GOT3 (cell line): ENCODE measurements at regions not wholly inside any gene's neighbourhood (a gene's known extent, or its start where the extent isn't known, plus 50 kb on each side); places are given as distances from the start of the nearest gene placed in this dataset.

Experiments used
- DNase-seq: peaks from one replicate; lab custom pipeline; 2025; ENCODE audit warnings: mixed read lengths; lab: John Stamatoyannopoulos, UW

- DNase-seq = no peak
Observed at GRCh38 chr6:44636561-44637248, 249.2 kb downstream of the CDC5L start.

DNA sequence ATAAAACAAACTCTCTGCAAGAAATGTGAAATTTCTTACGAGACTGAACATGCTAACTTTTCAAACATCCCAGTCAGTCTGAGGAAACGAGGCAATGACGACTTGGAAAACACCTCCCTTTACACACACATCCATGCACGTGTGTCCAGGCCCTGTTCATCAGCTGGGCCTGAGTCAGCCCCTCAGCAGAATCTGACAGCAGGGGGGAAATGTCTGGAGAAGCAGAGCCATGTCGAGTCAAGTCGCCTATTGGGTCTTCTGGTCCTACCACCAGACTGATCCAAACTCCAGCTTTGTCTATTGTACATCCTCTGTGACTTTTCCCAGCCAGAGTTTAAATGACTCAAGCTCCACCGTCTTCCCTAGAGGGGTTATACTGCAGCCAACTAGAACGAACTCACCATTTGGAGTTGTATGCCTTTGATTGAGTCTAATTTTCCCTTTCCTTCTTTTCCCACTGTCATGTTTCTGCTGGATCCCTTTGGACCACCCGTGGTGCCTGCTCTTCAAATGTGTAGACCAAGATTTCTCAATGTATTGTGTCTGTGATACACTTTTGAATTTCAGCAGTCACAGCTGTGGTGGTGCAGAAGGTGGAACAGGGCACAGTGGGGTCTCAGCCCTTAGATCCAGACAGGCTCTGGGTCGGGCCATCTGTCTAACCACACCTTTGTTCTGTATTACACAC is 254.0 kb downstream of the CDC5L start:
- no peak for DNase-seq

DNA sequence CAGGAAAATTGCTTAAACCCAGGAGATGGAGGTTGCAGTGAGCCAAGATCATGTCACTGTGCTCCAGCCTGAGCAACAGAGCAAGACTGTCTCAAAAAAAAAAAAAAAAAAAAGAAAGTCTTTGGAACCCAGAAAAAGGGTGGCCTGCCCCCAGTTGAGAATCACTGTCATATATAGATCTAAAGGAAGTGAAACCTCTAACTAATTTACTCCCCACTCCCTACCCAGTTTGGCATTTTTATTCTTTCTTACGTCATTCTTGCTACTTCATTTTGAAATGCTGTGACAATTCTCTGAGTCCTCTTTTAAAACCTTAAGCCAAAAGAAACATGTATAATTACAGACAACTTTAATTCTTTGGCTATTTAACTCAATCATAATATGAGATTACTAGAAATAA is 254.8 kb downstream of the CDC5L start:
- no peak for DNase-seq

DNA sequence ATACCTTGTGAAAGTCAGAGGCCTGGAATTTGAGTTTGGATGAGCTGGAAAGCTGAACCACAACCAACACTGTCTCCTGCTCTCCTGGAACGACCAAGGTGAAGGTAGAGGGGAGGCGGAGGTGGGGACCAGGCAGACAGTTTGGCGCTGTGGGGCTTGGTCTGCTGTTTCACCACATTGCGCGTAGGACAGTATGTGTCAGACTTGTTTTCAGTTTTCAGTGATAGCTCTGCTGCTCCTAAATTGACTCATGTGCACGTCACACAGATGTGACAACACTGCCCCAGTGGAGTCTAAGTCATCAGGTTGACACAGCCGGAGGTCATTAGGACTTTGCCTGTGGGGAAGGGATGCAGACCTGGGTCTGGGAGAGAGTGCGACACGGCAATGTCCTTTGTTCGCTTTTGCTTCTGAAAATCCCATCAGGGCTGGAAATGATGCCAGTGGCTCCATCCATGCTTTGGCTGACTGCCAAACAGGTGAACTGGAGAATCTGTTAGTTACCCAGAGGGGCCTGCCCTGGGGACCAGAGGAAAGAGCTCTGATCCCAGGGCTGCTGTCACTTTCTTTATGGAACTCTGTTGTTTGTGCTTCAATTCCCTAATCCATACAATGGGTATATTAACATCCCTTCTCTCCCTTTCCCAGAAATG is 255.5 kb downstream of the CDC5L start:
- no peak for DNase-seq

DNA sequence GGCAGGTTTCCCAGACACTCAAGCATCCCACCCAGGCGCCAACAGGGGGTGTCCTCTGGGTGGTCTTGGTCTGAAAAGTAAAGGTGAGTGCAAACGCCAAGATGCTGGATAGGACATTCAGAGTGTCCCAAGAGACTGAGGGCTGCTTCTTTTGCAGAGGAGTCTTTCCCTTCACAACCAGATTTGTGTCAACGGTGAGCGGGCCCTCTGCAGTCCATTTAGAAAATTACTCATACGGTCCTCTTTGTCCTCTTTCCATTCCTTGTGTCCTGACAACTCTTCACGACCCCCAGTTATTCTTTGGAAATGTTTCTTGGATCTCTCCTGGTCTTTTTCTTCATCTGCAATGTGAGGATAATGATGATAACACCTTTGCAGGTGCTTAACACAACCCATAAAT is 257.8 kb downstream of the CDC5L start:
- DNase-seq = no peak

- no peak for DNase-seq
Observed at GRCh38 chr6:44646355-44646754, 258.8 kb downstream of the CDC5L start.

DNA sequence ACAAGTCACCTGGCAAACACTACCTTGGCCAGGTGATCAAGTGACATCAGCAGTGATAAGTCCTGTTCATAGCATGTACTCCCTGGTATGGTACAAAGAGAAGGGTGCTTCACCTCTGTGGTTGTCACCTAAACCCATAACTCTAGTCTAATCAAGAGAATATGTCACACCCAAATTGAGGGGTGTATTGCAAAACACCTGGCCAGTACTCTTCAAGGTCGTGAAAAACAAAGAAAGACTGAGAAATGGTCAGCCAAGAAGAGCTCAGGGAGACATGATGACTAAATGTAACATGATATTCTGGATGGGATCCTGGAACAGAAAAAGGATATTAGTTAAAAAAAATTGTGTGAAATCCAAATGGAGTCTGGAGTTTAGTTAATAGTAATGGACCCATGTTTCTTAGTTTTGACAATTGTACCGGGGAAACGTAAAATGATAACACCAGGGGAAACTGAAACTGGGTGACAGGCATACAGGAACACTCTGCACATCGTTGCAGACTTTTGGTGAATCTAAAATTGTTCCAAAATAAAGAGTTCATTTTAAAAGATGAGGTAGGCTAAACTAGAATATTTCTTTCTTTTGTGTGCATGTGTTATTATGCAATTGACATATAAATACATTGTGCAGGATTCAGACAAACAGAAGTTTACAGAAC is 262.0 kb downstream of the CDC5L start:
- no peak for DNase-seq

DNA sequence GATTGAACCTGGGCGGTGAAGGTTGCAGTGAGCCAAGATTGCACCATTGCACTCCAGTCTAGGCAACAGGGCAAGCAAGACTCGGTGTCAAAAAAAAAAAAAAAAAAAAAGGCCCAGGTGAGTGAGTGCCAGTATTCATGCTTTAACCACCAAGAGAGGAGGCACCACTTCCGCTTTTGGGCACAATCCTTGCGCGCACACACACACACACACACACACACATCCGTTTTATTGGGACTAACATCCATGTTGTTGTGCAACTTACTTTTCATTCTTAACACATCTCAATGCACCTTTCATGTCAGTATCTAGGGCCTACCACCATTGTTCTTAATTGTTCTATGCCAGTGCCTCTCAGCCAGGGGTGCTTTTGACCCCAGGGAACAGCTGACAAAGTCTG is 263.0 kb downstream of the CDC5L start:
- DNase-seq = no peak

DNA sequence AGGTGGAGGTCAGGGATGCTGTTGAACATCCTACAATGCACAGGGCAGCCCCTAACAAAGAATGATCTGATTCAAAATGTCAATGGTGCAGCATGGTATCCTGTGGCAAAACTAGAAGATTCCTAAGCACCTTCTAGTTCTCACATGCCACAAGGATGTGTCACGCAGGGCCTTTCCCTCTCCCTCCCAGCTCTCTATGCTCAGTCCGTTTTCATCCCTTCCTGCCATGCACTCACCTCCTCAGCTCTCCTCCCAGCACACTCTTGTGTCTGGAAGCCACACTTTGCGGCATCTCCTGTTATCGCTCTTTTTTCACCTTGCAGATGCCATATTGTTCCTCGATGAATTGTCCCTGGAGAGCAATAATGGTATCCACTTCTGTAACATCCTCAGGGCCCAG is 263.4 kb downstream of the CDC5L start:
- no peak for DNase-seq

- no peak for DNase-seq
Observed at GRCh38 chr6:44651604-44652003, 264.1 kb downstream of the CDC5L start.

GRCh38 chr6:44652547-44652946 is 265.0 kb downstream of the CDC5L start:
- DNase-seq = no peak

DNA sequence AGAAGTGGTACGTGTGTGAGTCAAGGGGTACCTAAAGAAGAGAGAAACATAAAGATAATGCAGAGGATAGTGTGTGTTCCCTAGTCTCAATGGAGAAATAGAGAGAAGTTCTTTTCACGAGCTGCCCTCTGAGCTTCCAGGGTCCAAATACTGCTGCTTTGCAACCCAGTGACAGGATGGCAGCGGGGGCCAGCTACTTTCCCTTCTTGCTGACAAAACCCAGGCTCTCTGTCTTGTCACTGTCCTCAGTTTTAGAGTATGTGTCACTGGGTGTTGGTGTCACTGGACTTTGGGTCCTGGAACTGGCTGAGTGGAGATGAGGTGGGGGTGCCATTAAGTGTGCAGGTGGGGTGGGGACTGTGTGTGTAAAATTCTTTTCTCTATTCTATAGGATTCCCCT is 265.6 kb downstream of the CDC5L start:
- no peak for DNase-seq

DNA sequence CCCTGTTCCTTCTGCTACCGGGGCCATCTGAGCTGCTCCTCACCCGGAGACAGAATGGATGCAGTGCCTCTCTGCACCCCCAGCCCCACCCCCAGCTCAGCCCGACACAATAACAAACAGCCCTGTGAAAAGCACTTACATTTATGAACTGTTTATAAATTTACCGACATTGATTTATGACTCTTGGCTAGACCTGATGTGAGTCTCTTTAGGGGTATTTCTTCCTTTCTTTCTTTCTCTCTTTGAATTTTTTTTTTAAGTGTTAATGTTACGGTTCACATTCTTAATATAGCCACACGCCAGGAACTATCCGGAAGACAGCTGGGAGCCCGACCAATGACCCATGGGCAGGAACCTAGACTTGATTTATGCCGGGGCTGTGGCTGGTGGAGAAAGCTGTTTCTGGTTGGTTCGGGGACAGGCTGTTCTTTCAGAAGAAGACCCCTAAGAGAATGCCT is 266.3 kb downstream of the CDC5L start:
- no peak for DNase-seq

DNA sequence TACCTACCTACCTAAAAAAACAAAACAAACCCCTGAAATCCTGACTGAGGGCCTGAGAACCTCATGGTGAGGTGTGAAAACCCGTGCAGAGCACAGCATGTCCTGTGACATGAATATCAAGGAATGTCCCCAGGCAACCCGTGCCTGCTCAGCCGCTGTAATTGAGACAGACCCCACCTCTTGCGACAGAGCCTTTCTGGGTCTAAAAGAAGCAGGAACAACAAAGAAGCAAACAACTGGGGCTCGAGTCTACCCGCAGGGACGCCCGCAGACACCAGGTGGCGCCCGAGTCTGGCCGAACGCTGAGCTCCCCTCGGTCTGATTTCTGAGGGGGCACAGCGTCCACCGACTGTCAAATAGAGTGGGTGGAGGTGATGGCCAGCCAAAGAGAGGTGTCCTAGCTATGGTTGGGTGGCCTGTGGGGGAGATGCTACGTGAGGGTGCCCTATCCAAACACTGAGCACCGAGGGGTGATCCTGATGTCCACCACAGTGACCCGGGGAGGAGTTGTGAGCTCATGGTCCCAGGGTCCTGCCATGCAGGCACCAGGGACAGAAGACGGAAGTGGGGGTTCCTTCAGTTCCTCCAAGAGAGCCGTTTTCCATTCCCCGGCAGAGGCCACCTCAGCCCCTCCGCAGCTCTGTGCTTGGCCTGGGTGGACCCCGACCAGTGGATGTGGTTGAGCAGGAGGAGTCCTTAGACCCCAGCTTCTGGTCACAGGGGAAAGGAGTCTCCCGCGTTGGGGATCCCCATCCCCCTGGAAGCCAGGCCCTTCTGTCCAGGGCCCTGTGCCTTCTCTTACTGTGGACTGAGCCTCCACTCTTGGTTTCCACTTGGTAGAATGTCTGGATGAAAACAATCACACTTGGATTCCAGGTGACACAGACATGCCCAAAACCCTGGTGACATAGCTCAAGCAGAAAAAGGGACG is 268.2 kb downstream of the CDC5L start:
- DNase-seq = peak; percentile 28

GRCh38 chr6:44656691-44657090 is 269.2 kb downstream of the CDC5L start:
- no peak for DNase-seq

- no peak for DNase-seq
Observed at GRCh38 chr6:44657206-44657819, 269.8 kb downstream of the CDC5L start.

DNA sequence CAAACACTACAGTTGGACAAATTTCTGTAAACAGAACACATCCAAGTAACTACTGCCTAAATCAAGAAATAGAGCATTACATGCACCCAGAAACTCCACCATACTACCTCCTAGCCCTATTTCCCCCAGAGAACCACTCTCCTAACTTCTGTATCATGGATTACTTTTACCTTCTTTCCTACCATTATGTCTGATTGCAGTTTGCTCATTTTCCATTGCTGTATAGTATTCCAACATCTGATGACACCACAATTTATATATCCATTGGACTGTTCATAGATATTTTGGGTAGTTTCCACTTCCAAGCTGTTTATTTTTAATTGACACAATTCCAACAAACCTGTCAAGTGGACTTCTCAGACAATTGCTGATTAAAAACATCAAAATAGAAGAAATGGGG is 271.1 kb downstream of the CDC5L start:
- no peak for DNase-seq

- no peak for DNase-seq
Observed at GRCh38 chr6:44659726-44660125, 272.2 kb downstream of the CDC5L start.

DNA sequence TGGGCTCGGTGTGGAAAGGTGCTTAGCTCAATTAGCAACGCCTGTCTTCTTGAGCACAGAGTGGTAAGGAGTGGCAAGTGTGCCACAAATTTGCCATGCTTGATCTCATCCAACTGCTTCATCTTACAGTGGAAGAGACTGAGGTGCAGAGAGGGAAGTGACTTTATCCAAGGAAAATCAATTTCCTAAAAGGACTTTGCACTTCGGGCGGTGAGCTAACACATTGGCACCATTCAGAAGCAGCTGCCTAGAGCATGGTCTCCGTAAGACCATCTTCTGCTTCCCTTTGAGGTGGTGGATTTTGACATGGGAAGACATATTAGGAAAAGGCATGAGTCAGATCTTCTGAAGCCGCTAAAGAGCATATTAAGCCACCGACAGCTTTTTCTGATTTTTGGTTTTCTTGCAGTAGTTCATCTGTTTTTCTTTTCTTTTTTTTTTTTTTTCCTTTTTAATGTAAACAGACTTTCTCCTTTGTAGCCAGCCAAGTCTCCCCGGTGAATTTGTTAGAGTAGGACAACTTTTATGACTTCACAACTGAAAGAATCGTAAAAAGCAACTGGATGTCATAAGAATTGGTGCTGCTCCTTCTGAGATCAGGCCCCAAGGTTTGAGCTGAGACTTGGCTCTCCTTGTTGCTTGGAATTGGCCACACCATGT is 273.2 kb downstream of the CDC5L start:
- no peak for DNase-seq

GRCh38 chr6:44661221-44662008 is 273.9 kb downstream of the CDC5L start:
- DNase-seq = no peak
